K562 (cell line): ENCODE measurements at regions not wholly inside any gene's neighbourhood (a gene's known extent, or its start where the extent isn't known, plus 50 kb on each side); places are given as distances from the start of the nearest gene placed in this dataset.

ENCODE experiments used
- ATAC-seq: fragments of 200-7000 bp; cut with Tn5 transposase; 3 replicates; pipeline ENCODE4 v1.9.1; 2020; ENCODE audit warnings: moderate library complexity
- BruUV-seq: library from RNA; stranded (reverse); fragments of 400-500 nt; replicated peaks from 2 replicates; lab custom pipeline; 2021; lab: Mats Ljungman, UMichigan
- CTCF ChIA-PET: fragments of 300-600 bp; formaldehyde crosslinking; extraction: SDS; loops from one replicate; lab custom pipeline; 2021; ENCODE audit warnings: low intra/inter-chr PET ratio; lab: Yijun Ruan, JAX
- POLR2A ChIA-PET: fragments of 300-600, 350-650 bp; sonication (Branson Sonifier 250); formaldehyde crosslinking; extraction: SDS; loops from one replicate; lab custom pipeline; 2021; ENCODE audit warnings: antibody characterized with exemption, inconsistent platforms; lab: Yijun Ruan, JAX
- DNase-seq, 4 experiments: peaks; one replicate each; pipeline versions ENCODE4 v3.0.0 to v3.0.0-alpha.2; 2011 to 2018; ENCODE audit warnings: low spot score in 3 of 4, mixed read lengths in 3 of 4; ENCODE audit errors: extremely low read depth in 1 of 4
- FAIRE-seq: peaks from 2 replicates; lab custom pipeline; 2011; peaks lifted over from hg19 to GRCh38; lab: Jason Lieb, UNC
- H2AFZ ChIP-seq: 2 replicates; pipeline ENCODE4 v1.6.0; 2011; ENCODE audit warnings: low read depth, low read length, control low read depth, inconsistent platforms
- H3K27ac ChIP-seq: fragments of 200-600 bp; 3 replicates; pipeline ENCODE4 v1.8.0; 2011; ENCODE audit warnings: low read depth, mild to moderate bottlenecking, control low read depth, inconsistent platforms, low read length, moderate library complexity, mixed read lengths; ENCODE audit errors: extremely low read depth
- H3K27me3 ChIP-seq, 2 experiments: fragments of 300-600 bp in 1 of 2; 2 replicates in 1 of 2; 3 replicates in 1 of 2; pipeline versions ENCODE4 v1.6.0 to v1.8.0; 2011; ENCODE audit warnings: inconsistent platforms in 2 of 2, low read length in 2 of 2, mild to moderate bottlenecking in 1 of 2, mixed read lengths in 1 of 2, moderate library complexity in 1 of 2; ENCODE audit not compliant: control insufficient read depth in 2 of 2, insufficient read depth in 2 of 2
- H3K36me3 ChIP-seq: fragments of 300-600 bp; 3 replicates; pipeline ENCODE4 v1.8.0; 2011; ENCODE audit warnings: mild to moderate bottlenecking, low read length, inconsistent platforms; ENCODE audit not compliant: control insufficient read depth, insufficient read depth
- H3K4me1 ChIP-seq, 2 experiments: fragments of 200-600 bp in 1 of 2; replicated peaks in 1 of 2; 2 replicates in 1 of 2; 3 replicates in 1 of 2; pipeline versions ENCODE4 v1.5.1 to v1.8.0; 2011; ENCODE audit warnings: inconsistent platforms in 2 of 2, low read length in 2 of 2, mild to moderate bottlenecking in 1 of 2, mixed read lengths in 1 of 2, moderate library complexity in 1 of 2; ENCODE audit not compliant: control insufficient read depth in 2 of 2, insufficient read depth in 2 of 2
- H3K4me2 ChIP-seq: 2 replicates; pipeline ENCODE4 v1.6.1; 2011; ENCODE audit warnings: low read length, control low read depth, inconsistent platforms, mixed read lengths; ENCODE audit not compliant: insufficient read depth
- H3K4me3 ChIP-seq: fragments of 200-600 bp; sonication (generic), shearing (Covaris generic); 2 replicates; pipeline ENCODE4 v1.5.1; 2016; ENCODE audit warnings: control low read depth, inconsistent platforms
- H3K79me2 ChIP-seq: fragments of 200-600 bp; 3 replicates; pipeline ENCODE4 v1.8.0; 2011; ENCODE audit warnings: low read length, inconsistent platforms; ENCODE audit not compliant: control insufficient read depth, insufficient read depth
- H3K9ac ChIP-seq, 2 experiments: 2 replicates each; pipeline versions ENCODE4 v1.6.0 to v1.6.1; 2011; ENCODE audit warnings: low read depth in 2 of 2, low read length in 2 of 2, control low read depth in 1 of 2, inconsistent platforms in 1 of 2, mild to moderate bottlenecking in 1 of 2, mixed read lengths in 1 of 2; ENCODE audit not compliant: insufficient read depth in 1 of 2
- H3K9me1 ChIP-seq: one replicate; pipeline ENCODE4 v1.6.0; 2011; ENCODE audit warnings: inconsistent platforms, mild to moderate bottlenecking, low read length, moderate library complexity; ENCODE audit not compliant: control insufficient read depth, insufficient read depth
- H3K9me3 ChIP-seq: replicated peaks from 2 replicates; pipeline ENCODE4 v1.5.1; 2011; ENCODE audit warnings: low read depth, low read length, inconsistent platforms; ENCODE audit not compliant: control insufficient read depth, insufficient read depth
- H4K20me1 ChIP-seq: replicated peaks from 2 replicates; pipeline ENCODE4 v1.6.1; 2011; ENCODE audit warnings: low read length, inconsistent platforms, mixed read lengths; ENCODE audit not compliant: control insufficient read depth, insufficient read depth
- ATF7 ChIP-seq: fragments of 450-650 bp; IDR thresholded peaks from 2 replicates; pipeline ENCODE4 v1.7.1; 2014; ENCODE audit warnings: mild to moderate bottlenecking, moderate library complexity
- BHLHE40 ChIP-seq: IDR thresholded peaks from 2 replicates; pipeline ENCODE4 v1.6.1; 2011; ENCODE audit warnings: low read length, improper control_type of control experiment
- CAMTA2 ChIP-seq: fragments of 250-450 bp; sonication (Bioruptor Pico); conservative IDR thresholded peaks from 2 replicates; pipeline ENCODE4 v1.5.1; 2022
- FOXA1 ChIP-seq: fragments of 450-650 bp; IDR thresholded peaks from 2 replicates; pipeline ENCODE4 v1.6.1; 2016; ENCODE audit warnings: mild to moderate bottlenecking, borderline replicate concordance
- HDAC6 ChIP-seq: IDR thresholded peaks from 2 replicates; pipeline ENCODE4 v1.6.1; 2012; ENCODE audit warnings: low read depth, mild to moderate bottlenecking, control low read depth, inconsistent platforms, low read length, moderate library complexity
- HLTF ChIP-seq: fragments of 450-650 bp; IDR thresholded peaks from 2 replicates; pipeline ENCODE4 v1.6.1; 2016
- KDM1A ChIP-seq, 2 experiments: fragments of 450-650 bp; IDR thresholded peaks; 2 replicates each; pipeline ENCODE4 v1.6.1; 2016; ENCODE audit warnings: mild to moderate bottlenecking in 2 of 2
- NFATC3 ChIP-seq: fragments of 450-650 bp; IDR thresholded peaks from 2 replicates; pipeline ENCODE4 v1.6.1; 2017; ENCODE audit warnings: mild to moderate bottlenecking
- ZNF76 ChIP-seq: fragments of 250-450 bp; sonication (Bioruptor Pico); IDR thresholded peaks from 2 replicates; pipeline ENCODE4 v1.4.0; 2020; ENCODE audit warnings: mild to moderate bottlenecking, moderate library complexity, borderline replicate concordance
- ZSCAN32 ChIP-seq: fragments of 450-650 bp; formaldehyde crosslinking; IDR thresholded peaks from 2 replicates; pipeline ENCODE4 v1.4.0; 2020; ENCODE audit warnings: mild to moderate bottlenecking, moderate library complexity
- WGBS: fragments of 100-300 bp; shearing (Covaris generic); methylation state at CpG from one replicate; pipeline ENCODE4 v1.1.6; 2016; ENCODE audit warnings: low coverage, mixed read lengths; ENCODE audit not compliant: insufficient coverage; ENCODE audit errors: missing lambda C conversion rate; 5-methylcytosine and 5-hydroxymethylcytosine counted together
- in situ Hi-C: fragments of 300-500 bp; cut with MboI; formaldehyde crosslinking; loops from 4 replicates; pipeline ENCODE4 v1.15.0; 2018; ENCODE audit warnings: inconsistent platforms, mixed read lengths
- intact Hi-C: fragments of 100-400 bp; cut with micrococcal nuclease; formaldehyde crosslinking; loops from 2 replicates; pipeline ENCODE4 v1.14.2; 2022
- TF ChIP-seq, protein P1 (sequence below): fragments of 450-650 bp; IDR thresholded peaks from 2 replicates; pipeline ENCODE4 v1.6.1; 2017; ENCODE audit warnings: antibody characterized with exemption, mild to moderate bottlenecking
- TF ChIP-seq, protein P2 (sequence below): sonication (generic); formaldehyde crosslinking; IDR thresholded peaks from 2 replicates; pipeline ENCODE4 v1.8.1; 2022; ENCODE audit warnings: missing genetic modification reagents

DNA sequence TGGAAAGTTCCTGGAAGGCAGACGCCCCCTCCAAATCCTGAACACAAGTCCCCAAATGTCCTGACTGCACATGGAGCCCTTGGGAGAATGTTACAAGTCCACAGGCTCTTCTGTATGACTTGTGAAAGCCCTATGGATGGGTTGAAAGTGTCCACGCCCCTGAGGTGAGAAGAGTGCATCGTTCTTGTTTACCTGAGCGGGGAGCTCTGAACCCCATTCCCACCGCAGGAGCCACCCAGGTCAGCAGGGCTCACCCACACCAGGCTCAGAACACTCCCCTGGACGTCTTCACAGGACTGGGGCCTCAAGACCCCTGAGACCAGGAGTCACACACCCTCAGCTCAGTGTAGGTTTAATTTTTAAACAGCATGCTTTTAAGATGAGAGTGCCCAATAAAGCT, 84.2 kb upstream of the TMEM18 start (continued):
- TF ChIP-seq, protein P1, sequence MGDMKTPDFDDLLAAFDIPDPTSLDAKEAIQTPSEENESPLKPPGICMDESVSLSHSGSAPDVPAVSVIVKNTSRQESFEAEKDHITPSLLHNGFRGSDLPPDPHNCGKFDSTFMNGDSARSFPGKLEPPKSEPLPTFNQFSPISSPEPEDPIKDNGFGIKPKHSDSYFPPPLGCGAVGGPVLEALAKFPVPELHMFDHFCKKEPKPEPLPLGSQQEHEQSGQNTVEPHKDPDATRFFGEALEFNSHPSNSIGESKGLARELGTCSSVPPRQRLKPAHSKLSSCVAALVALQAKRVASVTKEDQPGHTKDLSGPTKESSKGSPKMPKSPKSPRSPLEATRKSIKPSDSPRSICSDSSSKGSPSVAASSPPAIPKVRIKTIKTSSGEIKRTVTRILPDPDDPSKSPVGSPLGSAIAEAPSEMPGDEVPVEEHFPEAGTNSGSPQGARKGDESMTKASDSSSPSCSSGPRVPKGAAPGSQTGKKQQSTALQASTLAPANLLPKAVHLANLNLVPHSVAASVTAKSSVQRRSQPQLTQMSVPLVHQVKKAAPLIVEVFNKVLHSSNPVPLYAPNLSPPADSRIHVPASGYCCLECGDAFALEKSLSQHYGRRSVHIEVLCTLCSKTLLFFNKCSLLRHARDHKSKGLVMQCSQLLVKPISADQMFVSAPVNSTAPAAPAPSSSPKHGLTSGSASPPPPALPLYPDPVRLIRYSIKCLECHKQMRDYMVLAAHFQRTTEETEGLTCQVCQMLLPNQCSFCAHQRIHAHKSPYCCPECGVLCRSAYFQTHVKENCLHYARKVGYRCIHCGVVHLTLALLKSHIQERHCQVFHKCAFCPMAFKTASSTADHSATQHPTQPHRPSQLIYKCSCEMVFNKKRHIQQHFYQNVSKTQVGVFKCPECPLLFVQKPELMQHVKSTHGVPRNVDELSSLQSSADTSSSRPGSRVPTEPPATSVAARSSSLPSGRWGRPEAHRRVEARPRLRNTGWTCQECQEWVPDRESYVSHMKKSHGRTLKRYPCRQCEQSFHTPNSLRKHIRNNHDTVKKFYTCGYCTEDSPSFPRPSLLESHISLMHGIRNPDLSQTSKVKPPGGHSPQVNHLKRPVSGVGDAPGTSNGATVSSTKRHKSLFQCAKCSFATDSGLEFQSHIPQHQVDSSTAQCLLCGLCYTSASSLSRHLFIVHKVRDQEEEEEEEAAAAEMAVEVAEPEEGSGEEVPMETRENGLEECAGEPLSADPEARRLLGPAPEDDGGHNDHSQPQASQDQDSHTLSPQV = no peak
- no peak for TF ChIP-seq HLTF

DNA sequence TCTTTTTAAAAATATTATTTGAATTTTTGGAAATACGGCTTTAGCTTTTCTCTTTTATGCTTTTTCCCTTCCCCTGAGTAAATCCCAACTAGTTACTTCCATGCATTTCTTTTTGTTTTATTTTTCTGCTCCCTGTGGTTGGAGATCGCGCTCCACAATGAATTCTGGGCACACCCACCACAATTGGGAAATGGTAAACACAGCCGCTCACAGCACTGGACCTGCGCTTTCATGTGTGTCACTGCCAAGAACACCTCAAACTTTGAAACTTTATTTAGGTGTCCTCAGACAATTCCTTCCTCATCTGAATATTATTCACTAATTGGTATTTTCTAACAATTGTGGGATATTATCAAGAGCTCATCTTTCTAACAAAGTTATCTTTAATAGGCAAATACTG, 82.8 kb upstream of the TMEM18 start:
- in situ Hi-C loops = no loop called here
- ChIA-PET POLR2A (interaction anchor here (1.2 kb wide), 1 partner anchor 32 kb away, joined by 3 read pairs; no protein-coding TSS in a partner anchor), CTCF (no interaction called here)
- Histone ChIP-seq H3K4me3 (no peak overlapping the region), H3K27me3 (peaks cover 6 to 34% of the 10 kb centered on the region in 2 experiments; a peak in 4 of 5 replicates), H2AFZ (no peak overlapping the region), H3K79me2 (no peaks in the 10 kb centered on the region), H3K4me1 (no peaks in the 10 kb centered on the region), H3K27ac (no peak overlapping the region), H3K9ac (no peak overlapping the region), H3K9me3 (no peaks in the 10 kb centered on the region), H3K36me3 (no peaks in the 10 kb centered on the region), H3K4me2 (no peak overlapping the region), H3K9me1 (peaks cover 3% of the 10 kb centered on the region), H4K20me1 (no peaks in the 10 kb centered on the region)
- ATAC-seq = no peak
- intact Hi-C loops = no loop called here
- TF ChIP-seq ZSCAN32 (no peak), ATF7 (no peak), FOXA1 (no peak), NFATC3 (no peak), BHLHE40 (no peak), CAMTA2 (CRISPR knock-in tag) (no peak), KDM1A (IDR thresholded peaks at IDR 0.05) (no peak), HDAC6 (no peak), HLTF (no peak), ZNF76 (CRISPR knock-in tag) (no peak)
- TF ChIP-seq, protein P2, sequence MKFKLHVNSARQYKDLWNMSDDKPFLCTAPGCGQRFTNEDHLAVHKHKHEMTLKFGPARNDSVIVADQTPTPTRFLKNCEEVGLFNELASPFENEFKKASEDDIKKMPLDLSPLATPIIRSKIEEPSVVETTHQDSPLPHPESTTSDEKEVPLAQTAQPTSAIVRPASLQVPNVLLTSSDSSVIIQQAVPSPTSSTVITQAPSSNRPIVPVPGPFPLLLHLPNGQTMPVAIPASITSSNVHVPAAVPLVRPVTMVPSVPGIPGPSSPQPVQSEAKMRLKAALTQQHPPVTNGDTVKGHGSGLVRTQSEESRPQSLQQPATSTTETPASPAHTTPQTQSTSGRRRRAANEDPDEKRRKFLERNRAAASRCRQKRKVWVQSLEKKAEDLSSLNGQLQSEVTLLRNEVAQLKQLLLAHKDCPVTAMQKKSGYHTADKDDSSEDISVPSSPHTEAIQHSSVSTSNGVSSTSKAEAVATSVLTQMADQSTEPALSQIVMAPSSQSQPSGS (CRISPR knock-in tag) = no peak
- WGBS = 16% methylated on average over 5 of the region's 5 CpGs
- no peak for FAIRE-seq
- no peak for DNase-seq
- no TSS peak for BruUV-seq
